IMR-90 (cell line): ENCODE measurements at regions not wholly inside any gene's neighbourhood (a gene's known extent, or its start where the extent isn't known, plus 50 kb on each side); places are given as distances from the start of the nearest gene placed in this dataset.

Source experiments
- ATAC-seq: fragments of 200-7000 bp; cut with Tn5 transposase; 2 replicates; pipeline ENCODE4 v1.9.1; 2020; ENCODE audit warnings: low read depth, mild to moderate bottlenecking, moderate library complexity
- BruUV-seq: library from RNA; stranded (reverse); fragments of 400-500 nt; replicated peaks from 2 replicates; lab custom pipeline; 2021; lab: Mats Ljungman, UMichigan
- CTCF ChIA-PET: fragments of 300-600 bp; formaldehyde crosslinking; extraction: SDS; loops from one replicate; lab custom pipeline; 2021; ENCODE audit warnings: antibody characterized with exemption; lab: Yijun Ruan, JAX
- POLR2A ChIA-PET: fragments of 300-600 bp; sonication (Branson Sonifier 250); formaldehyde crosslinking; loops from one replicate; lab custom pipeline; 2022; ENCODE audit warnings: antibody characterized with exemption; ENCODE audit not compliant: unreplicated experiment; lab: Charles Lee
- DNase-seq: peaks from one replicate; pipeline ENCODE4 v3.0.0; 2013
- H2AFZ ChIP-seq: replicated peaks from 2 replicates; pipeline ENCODE3; 2013; ENCODE audit warnings: low read length, mild to moderate bottlenecking; ENCODE audit not compliant: poor library complexity
- H2AK5ac ChIP-seq: 2 replicates; pipeline ENCODE4 v1.6.1; 2013; ENCODE audit warnings: low read depth, low read length, inconsistent platforms
- H2AK9ac ChIP-seq: replicated peaks from 2 replicates; pipeline ENCODE3; 2013; ENCODE audit warnings: mild to moderate bottlenecking, low read depth, low read length, moderate library complexity; ENCODE audit not compliant: poor library complexity
- H2BK120ac ChIP-seq: 2 replicates; pipeline ENCODE4 v1.6.1; 2013; ENCODE audit warnings: low read depth, low read length, inconsistent platforms
- H2BK15ac ChIP-seq: 3 replicates; pipeline ENCODE4 v1.6.1; 2013; ENCODE audit warnings: low read depth, low read length, inconsistent platforms
- H2BK20ac ChIP-seq: 2 replicates; pipeline ENCODE4 v1.6.1; 2013; ENCODE audit warnings: low read depth, mild to moderate bottlenecking, inconsistent platforms, low read length, moderate library complexity
- H2BK5ac ChIP-seq: 2 replicates; pipeline ENCODE4 v1.6.1; 2013; ENCODE audit warnings: mild to moderate bottlenecking, low read depth, low read length, inconsistent platforms; ENCODE audit not compliant: poor library complexity, severe bottlenecking
- H3K14ac ChIP-seq: replicated peaks from 2 replicates; pipeline ENCODE4 v1.6.1; 2013; ENCODE audit warnings: low read depth, low read length, inconsistent platforms
- H3K18ac ChIP-seq: 2 replicates; pipeline ENCODE4 v1.6.1; 2013; ENCODE audit warnings: low read depth, low read length, control low read depth
- H3K23ac ChIP-seq: 2 replicates; pipeline ENCODE4 v1.6.1; 2013; ENCODE audit warnings: low read depth, low read length, inconsistent platforms
- H3K27ac ChIP-seq: 2 replicates; pipeline ENCODE4 v1.5.1; 2013; ENCODE audit warnings: mild to moderate bottlenecking, control low read depth, low read length; ENCODE audit not compliant: insufficient read depth
- H3K27me3 ChIP-seq: 2 replicates; pipeline ENCODE4 v1.6.1; 2013; ENCODE audit warnings: low read length; ENCODE audit not compliant: control insufficient read depth, insufficient read depth
- H3K36me3 ChIP-seq: 2 replicates; pipeline ENCODE4 v1.6.1; 2013; ENCODE audit warnings: low read length, mixed read lengths; ENCODE audit not compliant: control insufficient read depth, insufficient read depth
- H3K4ac ChIP-seq: 2 replicates; pipeline ENCODE4 v1.6.1; 2013; ENCODE audit warnings: low read depth, low read length, inconsistent platforms
- H3K4me1 ChIP-seq: 2 replicates; pipeline ENCODE4 v1.6.1; 2013; ENCODE audit warnings: low read length, mixed read lengths; ENCODE audit not compliant: control insufficient read depth, insufficient read depth
- H3K4me2 ChIP-seq: 2 replicates; pipeline ENCODE4 v1.6.1; 2013; ENCODE audit warnings: low read depth, mild to moderate bottlenecking, control low read depth, low read length, moderate library complexity
- H3K4me3 ChIP-seq: 2 replicates; pipeline ENCODE4 v1.5.1; 2013; ENCODE audit warnings: low read depth, mild to moderate bottlenecking, control low read depth, low read length, moderate library complexity; ENCODE audit not compliant: insufficient read depth
- H3K56ac ChIP-seq: 2 replicates; pipeline ENCODE4 v1.6.1; 2013; ENCODE audit warnings: low read length, inconsistent platforms; ENCODE audit not compliant: insufficient read depth; ENCODE audit errors: extremely low read depth
- H3K79me1 ChIP-seq, 2 experiments: 2 replicates each; pipeline ENCODE4 v1.6.1; 2013; ENCODE audit warnings: low read length in 2 of 2, inconsistent platforms in 1 of 2, low read depth in 1 of 2
- H3K9ac ChIP-seq: 2 replicates; pipeline ENCODE4 v1.6.1; 2013; ENCODE audit warnings: low read depth, low read length, control low read depth
- H3K9me1 ChIP-seq: 2 replicates; pipeline ENCODE4 v1.6.1; 2013; ENCODE audit warnings: low read length, inconsistent platforms; ENCODE audit not compliant: insufficient read depth
- H3K9me3 ChIP-seq: 2 replicates; pipeline ENCODE4 v1.6.1; 2013; ENCODE audit warnings: low read length; ENCODE audit not compliant: control insufficient read depth, insufficient read depth
- H4K20me1 ChIP-seq: 2 replicates; pipeline ENCODE4 v1.6.1; 2013; ENCODE audit warnings: low read length, inconsistent platforms; ENCODE audit not compliant: insufficient read depth
- H4K5ac ChIP-seq: 2 replicates; pipeline ENCODE4 v1.6.1; 2013; ENCODE audit warnings: mild to moderate bottlenecking, low read depth, low read length, control low read depth
- H4K8ac ChIP-seq, 2 experiments: 2 replicates each; pipeline ENCODE4 v1.6.1; 2013; ENCODE audit warnings: low read depth in 2 of 2, low read length in 2 of 2, control low read depth in 1 of 2, inconsistent platforms in 1 of 2
- H4K91ac ChIP-seq: 2 replicates; pipeline ENCODE4 v1.6.1; 2013; ENCODE audit warnings: low read depth, low read length, inconsistent platforms; ENCODE audit not compliant: insufficient read depth
- BHLHE40 ChIP-seq: fragments of 150-350 bp; IDR thresholded peaks from 2 replicates; pipeline ENCODE4 v1.6.1; 2016; ENCODE audit warnings: mild to moderate bottlenecking, low read depth, low read length
- CEBPB ChIP-seq: IDR thresholded peaks from 2 replicates; pipeline ENCODE4 v1.6.1; 2012; ENCODE audit warnings: low read depth, low read length, improper control_type of control experiment
- MAZ ChIP-seq: IDR thresholded peaks from 2 replicates; pipeline ENCODE4 v1.6.1; 2012; ENCODE audit warnings: low read depth, mild to moderate bottlenecking, low read length, improper control_type of control experiment, moderate library complexity, borderline replicate concordance
- POLR2A ChIP-seq: IDR thresholded peaks from 2 replicates; pipeline ENCODE4 v1.6.1; 2012; ENCODE audit warnings: mild to moderate bottlenecking, low read depth, low read length
- RCOR1 ChIP-seq: IDR thresholded peaks from 2 replicates; pipeline ENCODE4 v1.6.1; 2012; ENCODE audit warnings: mild to moderate bottlenecking, low read length, improper control_type of control experiment; ENCODE audit not compliant: insufficient replicate concordance
- WGBS, 2 experiments: methylation state at CpG; one replicate each; pipeline versions ENCODE4 v1.1.5 to v1.1.7; 2013; ENCODE audit warnings: missing lambda C conversion rate in 2 of 2; ENCODE audit not compliant: insufficient read length in 1 of 2; ENCODE audit errors: extremely low coverage in 2 of 2; 5-methylcytosine and 5-hydroxymethylcytosine counted together
- dilution Hi-C: fragments of 300-500 bp; cut with HindIII; formaldehyde crosslinking; loops from one replicate; pipeline ENCODE4 v1.14.3; 2018; ENCODE audit warnings: low sequenced_read_pairs; ENCODE audit not compliant: unreplicated experiment
- in situ Hi-C: fragments of 300-500 bp; cut with MboI; formaldehyde crosslinking; loops from 3 replicates; pipeline ENCODE4 v1.14.3; 2019; ENCODE audit warnings: low sequenced_read_pairs, inconsistent platforms, mixed read lengths
- intact Hi-C: fragments of 100-400 bp; cut with micrococcal nuclease; formaldehyde crosslinking; loops from 2 replicates; pipeline ENCODE4 v1.10.0; 2022
- TF ChIP-seq, protein P1 (sequence below): conservative IDR thresholded peaks from 2 replicates; pipeline ENCODE4 v1.5.1; 2012; ENCODE audit warnings: mild to moderate bottlenecking, low read depth, low read length, improper control_type of control experiment

- Histone ChIP-seq H3K27ac (no peak overlapping the region), H3K56ac (no peak overlapping the region), H3K9me1 (no peaks in the 10 kb centered on the region), H4K5ac (no peak overlapping the region), H2BK15ac (no peak overlapping the region), H3K27me3 (no peaks in the 10 kb centered on the region), H3K4me3 (no peak overlapping the region), H2BK20ac (no peak overlapping the region), H2BK120ac (no peak overlapping the region), H4K91ac (no peak overlapping the region), H3K36me3 (no peaks in the 10 kb centered on the region), H3K4me1 (peaks cover 5% of the 10 kb centered on the region), H2AFZ (no peak overlapping the region), H3K4ac (no peak overlapping the region), H3K14ac (no peak overlapping the region), H3K23ac (no peak overlapping the region), H3K4me2 (no peak overlapping the region), H4K20me1 (no peaks in the 10 kb centered on the region), H3K9me3 (no peaks in the 10 kb centered on the region), H4K8ac (no peak overlapping the region), H2AK5ac (no peak overlapping the region), H3K79me1 (peaks cover 0 to 4% of the 10 kb centered on the region in 2 experiments; a peak in 1 of 4 replicates), H2BK5ac (no peak overlapping the region), H2AK9ac (no peak overlapping the region), H3K18ac (no peak overlapping the region), H3K9ac (no peak overlapping the region)
- TF ChIP-seq RCOR1 (no peak), POLR2A (no peak), CEBPB (no peak), BHLHE40 (no peak), MAZ (no peak)
- TF ChIP-seq, protein P1, sequence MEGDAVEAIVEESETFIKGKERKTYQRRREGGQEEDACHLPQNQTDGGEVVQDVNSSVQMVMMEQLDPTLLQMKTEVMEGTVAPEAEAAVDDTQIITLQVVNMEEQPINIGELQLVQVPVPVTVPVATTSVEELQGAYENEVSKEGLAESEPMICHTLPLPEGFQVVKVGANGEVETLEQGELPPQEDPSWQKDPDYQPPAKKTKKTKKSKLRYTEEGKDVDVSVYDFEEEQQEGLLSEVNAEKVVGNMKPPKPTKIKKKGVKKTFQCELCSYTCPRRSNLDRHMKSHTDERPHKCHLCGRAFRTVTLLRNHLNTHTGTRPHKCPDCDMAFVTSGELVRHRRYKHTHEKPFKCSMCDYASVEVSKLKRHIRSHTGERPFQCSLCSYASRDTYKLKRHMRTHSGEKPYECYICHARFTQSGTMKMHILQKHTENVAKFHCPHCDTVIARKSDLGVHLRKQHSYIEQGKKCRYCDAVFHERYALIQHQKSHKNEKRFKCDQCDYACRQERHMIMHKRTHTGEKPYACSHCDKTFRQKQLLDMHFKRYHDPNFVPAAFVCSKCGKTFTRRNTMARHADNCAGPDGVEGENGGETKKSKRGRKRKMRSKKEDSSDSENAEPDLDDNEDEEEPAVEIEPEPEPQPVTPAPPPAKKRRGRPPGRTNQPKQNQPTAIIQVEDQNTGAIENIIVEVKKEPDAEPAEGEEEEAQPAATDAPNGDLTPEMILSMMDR, result no peak
- intact Hi-C loops (no loop called here), dilution Hi-C loops (no loop called here), in situ Hi-C loops (no loop called here)
- ATAC-seq (no peak), DNase-seq (no peak)
- no TSS peak for BruUV-seq
- WGBS, 2 experiments, result 100% methylated on average over 1 of the region's 4 CpGs; no CpG with 5 or more reads in 1 of the 2 experiments
- ChIA-PET CTCF (interaction anchor here (1.4 kb wide), 1 partner anchor 70 kb away, joined by 3 read pairs; no protein-coding TSS in a partner anchor), POLR2A (no interaction called here)
These were observed 49.8 kb upstream of the AGPS start for GRCh38 chr2:177342736-177343135.
